Neural cell (in vitro differentiated cells): ENCODE measurements at regions not wholly inside any gene's neighbourhood (a gene's known extent, or its start where the extent isn't known, plus 50 kb on each side); places are given as distances from the start of the nearest gene placed in this dataset.

Experiments
- H2AFZ ChIP-seq: fragments of 200-600, 300-800 bp; sonication (generic), shearing (Covaris generic); 2 replicates; pipeline ENCODE4 v1.6.0; 2014; ENCODE audit warnings: low read depth, mild to moderate bottlenecking, antibody characterized with exemption, low read length, moderate library complexity
- H3F3A ChIP-seq: fragments of 200-600 bp; shearing (Covaris generic); 2 replicates; pipeline ENCODE4 v1.6.1; 2016; ENCODE audit warnings: mild to moderate bottlenecking, moderate library complexity, mixed read lengths, antibody characterized with exemption, low read length; ENCODE audit not compliant: insufficient read depth, poor library complexity, severe bottlenecking
- H3K27ac ChIP-seq: fragments of 200-600, 300-800 bp; sonication (generic), shearing (Covaris generic); 2 replicates; pipeline ENCODE4 v1.5.1; 2014; ENCODE audit warnings: mild to moderate bottlenecking, low read length, moderate library complexity
- H3K27me3 ChIP-seq: fragments of 300-800, 200-600 bp; sonication (generic), shearing (Covaris generic); 2 replicates; pipeline ENCODE4 v1.6.0; 2014; ENCODE audit warnings: mild to moderate bottlenecking, low read depth, low read length, moderate library complexity; ENCODE audit not compliant: insufficient read depth
- H3K36me3 ChIP-seq: fragments of 300-800, 200-600 bp; sonication (generic), shearing (Covaris generic); 2 replicates; pipeline ENCODE4 v1.5.1; 2014; ENCODE audit warnings: mild to moderate bottlenecking, antibody characterized with exemption, low read length, moderate library complexity; ENCODE audit not compliant: insufficient read depth
- H3K4me2 ChIP-seq: fragments of 300-800, 200-600 bp; sonication (generic), shearing (Covaris generic); 2 replicates; pipeline ENCODE4 v1.6.0; 2014; ENCODE audit warnings: mild to moderate bottlenecking, low read length
- H3K4me3 ChIP-seq: fragments of 300-800, 200-600 bp; sonication (generic), shearing (Covaris generic); 2 replicates; pipeline ENCODE4 v1.5.1; 2014; ENCODE audit warnings: mild to moderate bottlenecking, low read length, moderate library complexity
- H3K79me2 ChIP-seq: fragments of 200-600 bp; shearing (Covaris generic); replicated peaks from 2 replicates; pipeline ENCODE4 v1.6.0; 2014; ENCODE audit warnings: mild to moderate bottlenecking, low read length, moderate library complexity; ENCODE audit not compliant: insufficient read depth
- H3K9ac ChIP-seq: fragments of 300-800, 200-600 bp; sonication (generic), shearing (Covaris generic); 2 replicates; pipeline ENCODE4 v1.6.1; 2016; ENCODE audit warnings: mild to moderate bottlenecking, low read length, mixed read lengths
- H3K9me2 ChIP-seq: fragments of 200-600 bp; shearing (Covaris generic); 2 replicates; pipeline ENCODE4 v1.6.1; 2016; ENCODE audit warnings: mild to moderate bottlenecking, low read length, mixed read lengths; ENCODE audit not compliant: insufficient read depth
- H3K9me3 ChIP-seq: fragments of 200-600, 300-800 bp; sonication (generic), shearing (Covaris generic); 2 replicates; pipeline ENCODE4 v1.6.1; 2016; ENCODE audit warnings: mild to moderate bottlenecking, mixed run types, low read length, moderate library complexity, mixed read lengths
- H4K20me1 ChIP-seq: fragments of 200-600 bp; shearing (Covaris generic); 2 replicates; pipeline ENCODE4 v1.6.1; 2016; ENCODE audit warnings: mild to moderate bottlenecking, mixed run types; ENCODE audit not compliant: insufficient read depth
- CTCF ChIP-seq: fragments of 450-650 bp; IDR thresholded peaks from 2 replicates; pipeline ENCODE4 v1.5.1; 2014; ENCODE audit warnings: antibody characterized with exemption, mild to moderate bottlenecking, moderate library complexity; ENCODE audit not compliant: poor library complexity, severe bottlenecking
- EP300 ChIP-seq: fragments of 450-650 bp; conservative IDR thresholded peaks from 2 replicates; pipeline ENCODE4 v1.6.1; 2014; ENCODE audit warnings: antibody characterized with exemption, mild to moderate bottlenecking, moderate library complexity; ENCODE audit not compliant: poor library complexity, severe bottlenecking
- EZH2 ChIP-seq: fragments of 200-600, 300-800 bp; shearing (Covaris generic), sonication (generic); IDR thresholded peaks from 2 replicates; pipeline ENCODE4 v1.6.1; 2014; ENCODE audit warnings: antibody characterized with exemption, low read length, borderline replicate concordance, mild to moderate bottlenecking; ENCODE audit not compliant: insufficient read depth, poor library complexity, severe bottlenecking
- MXI1 ChIP-seq: fragments of 450-650 bp; conservative IDR thresholded peaks from 2 replicates; pipeline ENCODE4 v1.6.1; 2014; ENCODE audit warnings: antibody characterized with exemption, mild to moderate bottlenecking; ENCODE audit not compliant: poor library complexity, severe bottlenecking
- POLR2AphosphoS5 ChIP-seq: IDR thresholded peaks from 2 replicates; pipeline ENCODE4 v1.6.1; 2012
- RAD21 ChIP-seq: fragments of 450-650 bp; conservative IDR thresholded peaks from 2 replicates; pipeline ENCODE4 v1.6.1; 2014; ENCODE audit warnings: antibody characterized with exemption, mild to moderate bottlenecking, moderate library complexity
- REST ChIP-seq: IDR thresholded peaks from 2 replicates; pipeline ENCODE4 v1.6.1; 2012; ENCODE audit warnings: borderline replicate concordance
- SMC3 ChIP-seq: fragments of 450-650 bp; conservative IDR thresholded peaks from 2 replicates; pipeline ENCODE4 v1.6.1; 2014; ENCODE audit warnings: antibody characterized with exemption, mild to moderate bottlenecking, moderate library complexity; ENCODE audit not compliant: poor library complexity
- TAF1 ChIP-seq: IDR thresholded peaks from 2 replicates; pipeline ENCODE4 v1.6.1; 2012; ENCODE audit warnings: low read depth

DNA sequence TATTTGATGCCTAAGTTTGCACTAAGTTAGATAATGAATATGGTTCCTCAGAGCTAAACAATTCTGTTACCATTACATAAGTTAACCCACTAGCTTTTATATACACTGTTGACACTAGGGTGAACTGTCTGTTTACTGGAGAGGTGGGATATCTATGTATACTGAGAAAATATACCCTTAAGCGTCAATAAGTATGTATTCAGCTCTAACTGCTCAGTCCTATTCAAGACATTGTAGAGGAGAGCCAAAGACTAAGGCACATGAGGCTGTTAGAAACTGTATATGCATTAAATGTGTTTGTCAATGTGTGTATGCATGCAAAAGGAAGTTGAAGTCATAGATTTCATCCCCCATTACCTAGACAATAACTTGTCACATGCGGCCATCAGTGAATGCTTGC lies 710.0 kb downstream of the TDRD15 start:
- Histone ChIP-seq H4K20me1 (no peaks in the 10 kb centered on the region), H3K36me3 (no peaks in the 10 kb centered on the region), H2AFZ (no peak overlapping the region), H3K27me3 (no peaks in the 10 kb centered on the region), H3K4me2 (no peak overlapping the region), H3K79me2 (no peaks in the 10 kb centered on the region), H3K9me3 (no peaks in the 10 kb centered on the region), H3K4me3 (no peak overlapping the region), H3K27ac (no peak overlapping the region), H3K9ac (no peak overlapping the region), H3F3A (no peaks in the 10 kb centered on the region), H3K9me2 (no peaks in the 10 kb centered on the region)
- TF ChIP-seq TAF1 = no peak
- no peak for TF ChIP-seq SMC3
- TF ChIP-seq RAD21 = no peak
- TF ChIP-seq EP300 = no peak
- TF ChIP-seq CTCF = no peak
- TF ChIP-seq POLR2AphosphoS5 = no peak
- no peak for TF ChIP-seq EZH2
- no peak for TF ChIP-seq MXI1

GRCh38 chr2:21836261-21836660 lies 712.5 kb downstream of the TDRD15 start:
- no peak overlapping the region for H3K27ac ChIP-seq
- H4K20me1 ChIP-seq = no peaks in the 10 kb centered on the region
- H2AFZ ChIP-seq = no peak overlapping the region
- H3K9me2 ChIP-seq = no peaks in the 10 kb centered on the region
- H3K36me3 ChIP-seq = no peaks in the 10 kb centered on the region
- no peak overlapping the region for H3K4me2 ChIP-seq
- H3F3A ChIP-seq = no peaks in the 10 kb centered on the region
- no peaks in the 10 kb centered on the region for H3K27me3 ChIP-seq
- no peak overlapping the region for H3K4me3 ChIP-seq
- TF ChIP-seq EP300 = no peak
- TF ChIP-seq TAF1 = no peak
- no peak for TF ChIP-seq REST
- TF ChIP-seq SMC3 = no peak
- TF ChIP-seq RAD21 = no peak
- no peak for TF ChIP-seq MXI1
- no peak for TF ChIP-seq POLR2AphosphoS5
- H3K9me3 ChIP-seq = no peaks in the 10 kb centered on the region
- H3K9ac ChIP-seq = no peak overlapping the region
- no peaks in the 10 kb centered on the region for H3K79me2 ChIP-seq

GRCh38 chr2:21836719-21837118 lies 713.0 kb downstream of the TDRD15 start:
- Histone ChIP-seq H3K36me3 (no peaks in the 10 kb centered on the region), H3K4me3 (no peak overlapping the region), H3K79me2 (no peaks in the 10 kb centered on the region), H3K27me3 (no peaks in the 10 kb centered on the region), H3K9me3 (no peaks in the 10 kb centered on the region), H3F3A (no peaks in the 10 kb centered on the region), H3K9ac (no peak overlapping the region), H3K4me2 (no peak overlapping the region), H4K20me1 (no peaks in the 10 kb centered on the region), H2AFZ (no peak overlapping the region), H3K27ac (no peak overlapping the region), H3K9me2 (no peaks in the 10 kb centered on the region)
- TF ChIP-seq EP300 (peak; percentile 61), POLR2AphosphoS5 (peak; percentile 48), TAF1 (no peak), MXI1 (no peak), SMC3 (no peak), RAD21 (no peak), EZH2 (no peak)
